ENCODE measurements at regions not wholly inside any gene's neighbourhood (a gene's known extent, or its start where the extent isn't known, plus 50 kb on each side); places are given as distances from the start of the nearest gene placed in this dataset.

- 17 to 32% (median 21%) methylated on average over 6 of the region's 6 CpGs for WGBS, 3 donors
- Histone ChIP-seq H3K4me3 (no peak overlapping the region), H3K27ac (no peak overlapping the region), H3K4me1 (peaks cover 13% of the 10 kb centered on the region), H3K9me3 (no peaks in the 10 kb centered on the region), H3K27me3 (ENCODE audit: insufficient read depth in 3 of 3, low read length in 2 of 3) (no peaks in the 10 kb centered on the region), H3K36me3 (ENCODE audit: insufficient read depth in 1 of 2, low read depth in 1 of 2) (no peaks in the 10 kb centered on the region)
- intact Hi-C loops (cut with DNase I): no loop called here
- no peak for TF ChIP-seq CTCF (IDR thresholded peaks at IDR 0.05)
- peak in 1 of 2 donors; percentile 11 for DNase-seq
- ATAC-seq: peak; percentile 68 to 85 (median 78)
Observed at GRCh38 chr3:177935047-177935446, 601.2 kb upstream of the KCNMB2 start.

- WGBS, 3 donors: 93 to 96% (median 94%) methylated on average over 2 of the region's 2 CpGs
- intact Hi-C loops (cut with DNase I): no loop called here
- Histone ChIP-seq H3K27ac (no peak overlapping the region), H3K4me1 (peaks cover 13% of the 10 kb centered on the region), H3K27me3 (ENCODE audit: insufficient read depth in 3 of 3, low read length in 2 of 3) (no peaks in the 10 kb centered on the region), H3K36me3 (ENCODE audit: insufficient read depth in 1 of 2, low read depth in 1 of 2) (no peaks in the 10 kb centered on the region), H3K9me3 (no peaks in the 10 kb centered on the region), H3K4me3 (no peak overlapping the region)
- ATAC-seq (no peak), DNase-seq (no peak)
- TF ChIP-seq CTCF (IDR thresholded peaks at IDR 0.05): no peak
Observed at GRCh38 chr3:177936721-177937120, 599.5 kb upstream of the KCNMB2 start.

GRCh38 chr3:177942911-177943310 lies 593.3 kb upstream of the KCNMB2 start:
- intact Hi-C loops (cut with DNase I): no loop called here
- WGBS, 3 donors: 95 to 98% (median 95%) methylated on average over 2 of the region's 2 CpGs
- Histone ChIP-seq H3K9me3 (no peaks in the 10 kb centered on the region), H3K4me3 (no peak overlapping the region), H3K27me3 (ENCODE audit: insufficient read depth in 3 of 3, low read length in 2 of 3) (no peaks in the 10 kb centered on the region), H3K27ac (no peak overlapping the region), H3K36me3 (ENCODE audit: insufficient read depth in 1 of 2, low read depth in 1 of 2) (no peaks in the 10 kb centered on the region), H3K4me1 (no peaks in the 10 kb centered on the region)
- DNase-seq (no peak), ATAC-seq (no peak)
- TF ChIP-seq CTCF (IDR thresholded peaks at IDR 0.05): no peak

GRCh38 chr3:177944228-177944661 lies 592.0 kb upstream of the KCNMB2 start:
- DNase-seq: no peak
- H3K9me3 ChIP-seq: no peaks in the 10 kb centered on the region
- TF ChIP-seq CTCF (IDR thresholded peaks at IDR 0.05): no peak
- no peaks in the 10 kb centered on the region for H3K27me3 ChIP-seq (ENCODE audit: insufficient read depth in 3 of 3, low read length in 2 of 3)
- 70 to 82% (median 79%) methylated on average over 2 of the region's 2 CpGs for WGBS, 3 donors
- no peak overlapping the region for H3K27ac ChIP-seq
- intact Hi-C loops (cut with DNase I): no loop called here
- H3K4me1 ChIP-seq: no peaks in the 10 kb centered on the region
- ATAC-seq: no peak
- no peaks in the 10 kb centered on the region for H3K36me3 ChIP-seq (ENCODE audit: insufficient read depth in 1 of 2, low read depth in 1 of 2)
- no peak overlapping the region for H3K4me3 ChIP-seq

GRCh38 chr3:177946048-177946447 lies 590.2 kb upstream of the KCNMB2 start:
- Histone ChIP-seq H3K9me3 (no peaks in the 10 kb centered on the region), H3K36me3 (ENCODE audit: insufficient read depth in 1 of 2, low read depth in 1 of 2) (no peaks in the 10 kb centered on the region), H3K4me1 (no peaks in the 10 kb centered on the region), H3K27ac (no peak overlapping the region), H3K27me3 (ENCODE audit: insufficient read depth in 3 of 3, low read length in 2 of 3) (no peaks in the 10 kb centered on the region), H3K4me3 (no peak overlapping the region)
- TF ChIP-seq CTCF (IDR thresholded peaks at IDR 0.05): no peak
- intact Hi-C loops (cut with DNase I): no loop called here
- no peak for DNase-seq
- 97% methylated on average over 7 of the region's 7 CpGs for WGBS, 3 donors
- no peak for ATAC-seq
